Panc1 (cell line): ENCODE measurements at regions not wholly inside any gene's neighbourhood (a gene's known extent, or its start where the extent isn't known, plus 50 kb on each side); places are given as distances from the start of the nearest gene placed in this dataset.

ENCODE experiments used
- ATAC-seq: fragments of 200-7000 bp; cut with Tn5 transposase; 2 replicates; pipeline ENCODE4 v1.9.1; 2020; ENCODE audit warnings: mild to moderate bottlenecking, moderate library complexity
- BruUV-seq: library from RNA; stranded (reverse); fragments of 400-500 nt; replicated peaks from 2 replicates; lab custom pipeline; 2021; lab: Mats Ljungman, UMichigan
- CTCF ChIA-PET: fragments of 300-600 bp; sonication (Branson Sonifier 250); formaldehyde crosslinking; loops from one replicate; lab custom pipeline; 2022; ENCODE audit warnings: antibody characterized with exemption; lab: Charles Lee
- POLR2A ChIA-PET: fragments of 300-600 bp; sonication (Branson Sonifier 250); formaldehyde crosslinking; loops from one replicate; lab custom pipeline; 2022; ENCODE audit warnings: antibody characterized with exemption; lab: Charles Lee
- DNase-seq: peaks from one replicate; pipeline ENCODE4 v3.0.0-alpha.2; 2010; ENCODE audit warnings: low read depth, low spot score
- H3K27ac ChIP-seq: 2 replicates; pipeline ENCODE4 v1.5.1; 2011; ENCODE audit warnings: mild to moderate bottlenecking, low read length, inconsistent platforms
- H3K27me3 ChIP-seq: fragments of 200-500 bp; sonication (Bioruptor generic); 2 replicates; pipeline ENCODE4 v1.6.0; 2014; ENCODE audit warnings: low read length, inconsistent platforms; ENCODE audit not compliant: control insufficient read depth, insufficient read depth
- H3K36me3 ChIP-seq: fragments of 200-500 bp; sonication (Bioruptor generic); 2 replicates; pipeline ENCODE4 v1.5.1; 2014; ENCODE audit warnings: inconsistent platforms, mild to moderate bottlenecking, low read length, moderate library complexity; ENCODE audit not compliant: control insufficient read depth, insufficient read depth
- H3K4me1 ChIP-seq: 2 replicates; pipeline ENCODE4 v1.5.1; 2011; ENCODE audit warnings: inconsistent platforms, mild to moderate bottlenecking, low read length, moderate library complexity; ENCODE audit not compliant: control insufficient read depth, insufficient read depth
- H3K4me3 ChIP-seq, 2 experiments: 2 replicates each; pipeline ENCODE4 v1.5.1; 2011 to 2012; ENCODE audit warnings: low read depth in 2 of 2, low read length in 2 of 2, mild to moderate bottlenecking in 2 of 2, inconsistent platforms in 1 of 2, moderate library complexity in 1 of 2
- H3K9me3 ChIP-seq: fragments of 200-500 bp; sonication (Bioruptor generic); 2 replicates; pipeline ENCODE4 v1.5.1; 2014; ENCODE audit warnings: low read depth, mild to moderate bottlenecking, inconsistent platforms, low read length, moderate library complexity; ENCODE audit not compliant: control insufficient read depth, insufficient read depth
- POLR2AphosphoS5 ChIP-seq: IDR thresholded peaks from 2 replicates; pipeline ENCODE4 v1.6.1; 2012; ENCODE audit warnings: mild to moderate bottlenecking, low read depth, low read length, moderate library complexity
- SIN3A ChIP-seq: IDR thresholded peaks from 2 replicates; pipeline ENCODE4 v1.6.1; 2012; ENCODE audit warnings: low read depth, mild to moderate bottlenecking, low read length, moderate library complexity, borderline replicate concordance; ENCODE audit not compliant: insufficient read depth
- TCF7L2 ChIP-seq: IDR thresholded peaks from 2 replicates; pipeline ENCODE4 v1.6.1; 2011; ENCODE audit warnings: mild to moderate bottlenecking, low read depth, low read length, inconsistent platforms
- in situ Hi-C: cut with HindIII; loops from 2 replicates; pipeline ENCODE4 v1.10.0; 2016; ENCODE audit warnings: low sequenced_read_pairs, low pct_unique_long_range_greater_than_20kb
- intact Hi-C: fragments of 100-400 bp; cut with micrococcal nuclease; formaldehyde crosslinking; loops from one replicate; pipeline ENCODE4 v1.10.0; 2022; ENCODE audit not compliant: unreplicated experiment
- TF ChIP-seq, protein P1 (sequence below), 2 experiments: IDR thresholded peaks; 2 replicates each; pipeline ENCODE4 v1.6.1; 2011 to 2012; ENCODE audit warnings: low read depth in 2 of 2, control low read depth in 1 of 2, low read length in 1 of 2, mild to moderate bottlenecking in 1 of 2, moderate library complexity in 1 of 2; ENCODE audit not compliant: insufficient read depth in 1 of 2
- TF ChIP-seq, protein P2 (sequence below): fragments of 450-650 bp; IDR thresholded peaks from 2 replicates; pipeline ENCODE4 v1.5.1; 2017; ENCODE audit warnings: mild to moderate bottlenecking

DNA sequence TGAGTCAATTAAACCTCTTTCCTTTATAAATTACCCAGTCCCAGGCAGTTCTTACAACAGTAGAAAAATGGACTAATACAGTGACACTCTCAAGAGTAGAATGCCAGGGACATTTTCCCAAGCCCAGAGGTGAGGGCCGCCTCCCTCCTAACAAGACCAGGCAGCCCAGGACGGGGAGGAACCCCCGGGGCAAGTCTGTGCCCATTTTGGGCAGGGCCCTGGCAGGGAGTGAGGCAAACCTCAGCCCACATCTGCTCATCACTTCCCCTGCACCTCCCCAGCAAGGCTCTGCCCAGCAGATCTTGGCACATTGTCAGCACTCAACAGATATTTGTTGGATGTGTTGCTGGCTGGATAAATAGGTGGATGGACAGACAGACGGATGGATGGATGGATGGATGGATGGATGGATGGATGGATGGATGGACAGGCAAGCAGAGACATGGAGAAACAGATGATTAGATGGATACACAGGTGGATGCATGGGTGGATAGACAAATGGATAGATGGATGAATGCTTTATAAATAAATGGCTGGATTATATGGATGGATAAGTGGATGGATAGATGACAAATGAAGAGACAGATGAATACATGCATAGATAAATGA is 271.3 kb downstream of the PARN start:
- Histone ChIP-seq H3K9me3 (no peaks in the 10 kb centered on the region), H3K4me1 (peaks cover 6% of the 10 kb centered on the region), H3K36me3 (no peaks in the 10 kb centered on the region), H3K27ac (no peak overlapping the region), H3K27me3 (no peaks in the 10 kb centered on the region), H3K4me3 (no peak overlapping the region)
- in situ Hi-C loops (no loop called here), intact Hi-C loops (no loop called here)
- BruUV-seq: no TSS peak
- DNase-seq (no peak), ATAC-seq (no peak)
- POLR2A ChIA-PET: no interaction called here
- CTCF ChIA-PET: no interaction called here
- TF ChIP-seq SIN3A: no peak
- TF ChIP-seq, protein P1, sequence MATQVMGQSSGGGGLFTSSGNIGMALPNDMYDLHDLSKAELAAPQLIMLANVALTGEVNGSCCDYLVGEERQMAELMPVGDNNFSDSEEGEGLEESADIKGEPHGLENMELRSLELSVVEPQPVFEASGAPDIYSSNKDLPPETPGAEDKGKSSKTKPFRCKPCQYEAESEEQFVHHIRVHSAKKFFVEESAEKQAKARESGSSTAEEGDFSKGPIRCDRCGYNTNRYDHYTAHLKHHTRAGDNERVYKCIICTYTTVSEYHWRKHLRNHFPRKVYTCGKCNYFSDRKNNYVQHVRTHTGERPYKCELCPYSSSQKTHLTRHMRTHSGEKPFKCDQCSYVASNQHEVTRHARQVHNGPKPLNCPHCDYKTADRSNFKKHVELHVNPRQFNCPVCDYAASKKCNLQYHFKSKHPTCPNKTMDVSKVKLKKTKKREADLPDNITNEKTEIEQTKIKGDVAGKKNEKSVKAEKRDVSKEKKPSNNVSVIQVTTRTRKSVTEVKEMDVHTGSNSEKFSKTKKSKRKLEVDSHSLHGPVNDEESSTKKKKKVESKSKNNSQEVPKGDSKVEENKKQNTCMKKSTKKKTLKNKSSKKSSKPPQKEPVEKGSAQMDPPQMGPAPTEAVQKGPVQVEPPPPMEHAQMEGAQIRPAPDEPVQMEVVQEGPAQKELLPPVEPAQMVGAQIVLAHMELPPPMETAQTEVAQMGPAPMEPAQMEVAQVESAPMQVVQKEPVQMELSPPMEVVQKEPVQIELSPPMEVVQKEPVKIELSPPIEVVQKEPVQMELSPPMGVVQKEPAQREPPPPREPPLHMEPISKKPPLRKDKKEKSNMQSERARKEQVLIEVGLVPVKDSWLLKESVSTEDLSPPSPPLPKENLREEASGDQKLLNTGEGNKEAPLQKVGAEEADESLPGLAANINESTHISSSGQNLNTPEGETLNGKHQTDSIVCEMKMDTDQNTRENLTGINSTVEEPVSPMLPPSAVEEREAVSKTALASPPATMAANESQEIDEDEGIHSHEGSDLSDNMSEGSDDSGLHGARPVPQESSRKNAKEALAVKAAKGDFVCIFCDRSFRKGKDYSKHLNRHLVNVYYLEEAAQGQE (IDR thresholded peaks at IDR 0.05; ENCODE audit: insufficient read depth in 1 of 2, low read depth in 2 of 2, low read length in 1 of 2): no peak
- TF ChIP-seq, protein P2, sequence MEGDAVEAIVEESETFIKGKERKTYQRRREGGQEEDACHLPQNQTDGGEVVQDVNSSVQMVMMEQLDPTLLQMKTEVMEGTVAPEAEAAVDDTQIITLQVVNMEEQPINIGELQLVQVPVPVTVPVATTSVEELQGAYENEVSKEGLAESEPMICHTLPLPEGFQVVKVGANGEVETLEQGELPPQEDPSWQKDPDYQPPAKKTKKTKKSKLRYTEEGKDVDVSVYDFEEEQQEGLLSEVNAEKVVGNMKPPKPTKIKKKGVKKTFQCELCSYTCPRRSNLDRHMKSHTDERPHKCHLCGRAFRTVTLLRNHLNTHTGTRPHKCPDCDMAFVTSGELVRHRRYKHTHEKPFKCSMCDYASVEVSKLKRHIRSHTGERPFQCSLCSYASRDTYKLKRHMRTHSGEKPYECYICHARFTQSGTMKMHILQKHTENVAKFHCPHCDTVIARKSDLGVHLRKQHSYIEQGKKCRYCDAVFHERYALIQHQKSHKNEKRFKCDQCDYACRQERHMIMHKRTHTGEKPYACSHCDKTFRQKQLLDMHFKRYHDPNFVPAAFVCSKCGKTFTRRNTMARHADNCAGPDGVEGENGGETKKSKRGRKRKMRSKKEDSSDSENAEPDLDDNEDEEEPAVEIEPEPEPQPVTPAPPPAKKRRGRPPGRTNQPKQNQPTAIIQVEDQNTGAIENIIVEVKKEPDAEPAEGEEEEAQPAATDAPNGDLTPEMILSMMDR: no peak
- no peak for TF ChIP-seq TCF7L2
- TF ChIP-seq POLR2AphosphoS5: no peak

DNA sequence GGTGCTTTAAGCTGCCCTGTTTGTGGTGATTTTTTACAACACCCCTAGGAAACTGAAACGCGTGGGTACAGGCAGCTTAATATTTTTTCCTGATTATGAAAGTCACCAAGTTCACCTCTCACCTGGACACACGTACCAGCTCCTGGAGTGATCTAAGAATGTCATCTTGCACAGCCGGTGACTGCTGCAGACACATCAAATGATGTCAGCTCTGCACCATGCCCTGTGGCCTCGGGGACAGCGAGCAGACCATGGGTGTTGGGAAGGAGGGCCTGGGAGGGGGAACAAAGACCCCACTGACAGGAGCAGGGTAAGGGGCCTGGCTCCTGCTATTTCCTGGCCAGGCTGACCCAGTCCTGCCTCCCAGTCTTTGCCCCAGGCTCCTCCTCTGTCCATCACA is 272.7 kb downstream of the PARN start:
- DNase-seq (no peak), ATAC-seq (no peak)
- no peaks in the 10 kb centered on the region for H3K36me3 ChIP-seq
- in situ Hi-C loops (no loop called here), intact Hi-C loops (no loop called here)
- no peak overlapping the region for H3K27ac ChIP-seq
- H3K4me1 ChIP-seq: peaks cover 6% of the 10 kb centered on the region
- H3K4me3 ChIP-seq: no peak overlapping the region
- no peaks in the 10 kb centered on the region for H3K9me3 ChIP-seq
- BruUV-seq: no TSS peak
- ChIA-PET POLR2A (no interaction called here), CTCF (no interaction called here)
- TF ChIP-seq, protein P1 (IDR thresholded peaks at IDR 0.05; ENCODE audit: insufficient read depth in 1 of 2, low read depth in 2 of 2, low read length in 1 of 2): no peak
- TF ChIP-seq, protein P2: no peak
- TF ChIP-seq POLR2AphosphoS5: no peak
- no peak for TF ChIP-seq TCF7L2
- TF ChIP-seq SIN3A: no peak
- H3K27me3 ChIP-seq: no peaks in the 10 kb centered on the region
